ENCODE measurements at regions not wholly inside any gene's neighbourhood (a gene's known extent, or its start where the extent isn't known, plus 50 kb on each side); places are given as distances from the start of the nearest gene placed in this dataset.

DNA sequence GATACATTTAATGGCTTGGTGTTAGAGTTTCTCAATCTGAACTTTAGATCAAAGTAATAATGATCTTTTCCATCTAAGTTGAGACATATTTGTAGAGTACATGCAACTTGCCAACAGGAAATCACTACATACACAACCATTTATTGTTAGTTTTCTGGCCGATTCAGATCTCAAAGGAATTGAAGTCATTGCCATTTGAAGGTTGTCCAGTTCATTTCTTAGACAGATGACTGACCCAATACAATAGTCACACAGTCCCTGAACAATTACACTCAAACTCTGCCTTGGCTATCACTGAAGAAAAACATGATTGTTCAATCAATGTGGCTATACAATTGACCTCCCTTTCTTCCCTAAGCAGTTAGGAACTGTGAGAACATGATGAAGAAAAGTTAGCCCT, 753.2 kb upstream of the RIOK2 start:
- TF ChIP-seq SP1 (IDR thresholded peaks at IDR 0.05) (no peak), BHLHE40 (IDR thresholded peaks at IDR 0.05; ENCODE audit: borderline replicate concordance) (no peak)
